Bone marrow (tissue), 2 donors: ENCODE measurements at regions not wholly inside any gene's neighbourhood (a gene's known extent, or its start where the extent isn't known, plus 50 kb on each side); places are given as distances from the start of the nearest gene placed in this dataset.
"Not testable (repeated sequence)": the region's sequence is repeated elsewhere in the genome, so short reads cannot be mapped to it uniquely, and the experiment has no call there.

Experiments
- DNase-seq, 2 donors: peaks; one replicate each; lab custom pipeline; 2025; lab: John Stamatoyannopoulos, UW

DNA sequence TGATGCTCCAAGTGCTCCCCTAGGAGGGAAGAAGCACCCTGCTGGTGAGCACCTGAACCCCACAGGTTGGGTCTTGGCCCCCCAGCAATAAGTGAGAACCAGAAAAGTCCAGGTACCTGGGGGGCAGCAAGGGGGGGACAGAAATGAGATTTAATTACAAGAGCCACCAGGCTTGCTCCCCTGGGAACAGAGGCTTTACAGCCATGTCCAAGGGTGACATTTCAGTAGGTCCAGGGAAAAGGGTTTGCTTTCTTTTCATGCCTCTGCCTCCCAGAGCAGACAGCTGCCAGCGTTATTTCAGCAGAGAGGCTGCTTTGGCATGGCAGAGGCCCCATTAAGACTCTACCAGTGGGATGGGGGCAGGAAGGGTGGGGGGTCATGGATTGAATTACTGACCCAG is 437.7 kb downstream of the BUD13 start:
- DNase-seq, result no peak

DNA sequence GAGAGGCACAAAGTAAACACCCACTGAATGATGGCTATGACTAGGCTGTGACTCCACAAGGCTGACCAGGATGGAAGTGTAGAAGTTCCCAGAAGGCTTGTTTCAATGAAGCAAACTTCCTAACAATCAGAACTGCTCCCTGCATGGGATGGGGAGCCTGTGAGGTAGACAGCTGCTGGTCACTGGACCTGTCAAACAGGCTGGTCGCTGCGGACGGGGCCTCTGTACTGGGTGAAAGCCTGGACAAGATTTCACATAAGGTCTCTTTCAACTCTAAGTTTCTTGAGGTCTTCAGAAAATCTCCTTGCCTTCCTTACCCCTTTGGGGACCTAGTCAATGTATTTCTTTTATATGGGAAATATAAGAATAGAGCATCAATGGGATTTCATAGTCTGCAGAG is 438.2 kb downstream of the BUD13 start:
- no peak for DNase-seq

DNA sequence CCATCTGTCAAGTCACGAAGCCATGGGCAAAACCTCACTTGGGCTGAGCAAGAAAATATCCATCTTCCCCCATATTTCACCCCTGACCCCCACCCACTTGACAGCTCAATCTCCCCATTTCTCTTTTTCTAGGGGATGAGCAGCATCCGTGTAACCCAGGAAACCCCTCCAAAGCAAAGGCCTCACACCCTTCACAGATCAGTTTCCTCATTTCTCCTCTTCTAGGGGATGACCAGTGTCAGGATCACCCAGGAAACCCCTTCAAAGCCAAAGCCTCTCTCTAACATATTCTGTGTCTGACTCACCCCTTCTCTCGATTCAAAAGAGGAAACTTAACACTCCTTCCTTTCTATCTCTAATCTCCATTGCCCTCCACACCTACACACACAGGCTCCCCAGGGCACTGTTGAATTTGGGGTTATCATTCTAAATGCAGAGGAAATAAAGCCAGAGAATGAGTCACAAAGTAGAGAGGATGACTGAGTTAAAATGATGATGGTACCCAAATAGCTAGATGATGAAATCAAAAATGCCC is 439.7 kb downstream of the BUD13 start:
- no peak for DNase-seq

DNA sequence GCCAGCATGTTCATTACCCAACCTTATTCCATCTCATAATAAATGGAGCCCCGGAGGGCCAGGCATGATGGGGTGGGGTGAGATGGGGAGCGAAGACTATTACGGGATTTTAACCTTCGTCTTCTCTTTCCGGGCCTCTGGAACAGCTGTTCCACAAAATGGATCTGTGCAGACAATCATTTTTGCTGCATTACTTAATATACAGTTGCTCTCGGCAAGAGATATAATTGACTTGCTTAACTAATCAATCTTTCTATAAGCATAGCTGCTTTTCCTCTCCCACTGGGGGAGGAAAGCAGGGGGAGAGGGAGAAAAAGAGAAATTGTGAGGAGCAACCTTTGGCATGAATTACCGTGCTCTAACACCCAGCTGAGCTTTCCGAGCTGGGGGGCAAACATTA is 440.4 kb downstream of the BUD13 start:
- no peak for DNase-seq

GRCh38 chr11:116331381-116331780 is 441.4 kb downstream of the BUD13 start:
- DNase-seq, result no peak

DNA sequence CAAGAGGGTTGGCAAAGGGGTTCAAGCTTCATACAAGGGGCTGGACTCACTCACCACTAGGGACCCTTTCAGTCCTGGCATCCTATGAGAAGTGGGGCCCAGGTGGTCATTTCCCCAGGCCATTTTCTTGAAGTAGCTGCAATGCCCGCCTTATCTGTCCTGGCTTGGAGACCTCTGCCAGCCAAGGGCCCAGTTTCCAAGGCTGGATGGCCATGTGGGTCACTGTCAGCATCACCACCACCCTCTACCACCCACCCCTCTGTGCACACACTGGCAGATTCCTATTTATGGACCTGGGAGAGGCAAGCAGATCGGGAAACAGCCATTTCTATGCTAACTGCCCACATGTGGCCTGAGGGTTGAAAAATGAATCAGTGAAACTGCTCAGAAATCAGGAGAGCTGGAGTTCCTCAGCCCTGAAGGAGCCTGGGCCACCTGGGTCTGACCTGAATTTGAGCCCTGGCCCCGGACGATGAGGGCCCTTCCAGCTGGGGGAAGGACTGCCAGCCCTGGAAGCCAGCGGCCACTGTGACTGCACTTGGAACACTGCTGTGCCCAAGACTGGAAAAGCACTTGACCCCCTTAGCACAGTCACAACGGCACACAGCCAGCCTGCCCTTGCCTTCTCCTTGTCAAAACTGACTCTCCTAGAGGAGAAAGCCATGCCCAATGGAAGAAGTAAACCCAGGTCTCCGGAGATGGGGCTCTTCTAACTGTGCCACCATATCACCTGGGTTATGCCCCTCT is 442.2 kb downstream of the BUD13 start:
- no peak for DNase-seq

- no peak for DNase-seq
Measured at GRCh38 chr11:116329354-116330090, 443.3 kb downstream of the BUD13 start.

DNA sequence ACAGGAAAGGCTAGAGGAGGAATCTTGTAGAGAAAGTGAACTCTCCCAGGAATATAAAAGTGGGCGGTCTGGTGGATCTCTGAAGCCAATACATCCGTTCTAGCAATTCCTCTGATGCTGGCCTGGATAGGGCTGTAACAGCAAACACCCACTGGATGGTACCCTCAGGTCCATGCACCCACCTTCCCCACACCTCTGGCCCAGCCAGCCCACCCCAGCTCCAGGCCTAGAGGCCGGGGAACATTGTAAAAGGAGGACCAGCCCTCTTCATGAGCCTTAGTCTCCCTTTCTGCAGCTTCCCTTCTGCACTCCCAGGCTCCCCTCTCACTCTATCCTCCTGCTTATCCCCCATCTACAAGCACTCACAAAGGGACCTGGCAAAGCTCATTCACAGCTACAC is 443.9 kb downstream of the BUD13 start:
- DNase-seq, result no peak

DNA sequence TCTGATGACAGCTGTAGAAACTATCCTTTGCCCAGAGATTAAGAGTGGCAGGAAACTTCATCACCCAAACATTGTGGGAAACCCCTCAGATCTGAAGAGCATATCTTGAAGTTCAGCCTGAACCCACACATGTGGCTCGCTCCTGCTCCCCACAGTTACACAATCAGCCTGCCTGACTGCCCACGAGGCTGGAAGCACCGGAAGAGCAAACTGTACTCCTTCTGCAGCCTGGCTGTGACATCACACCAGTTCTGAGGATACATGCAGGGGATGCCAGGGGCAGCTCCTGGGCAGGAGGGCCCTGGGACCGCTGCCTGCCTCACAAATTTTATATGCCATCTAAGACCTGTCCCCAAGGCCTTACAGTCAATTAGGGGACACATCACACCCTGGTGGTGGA is 444.4 kb downstream of the BUD13 start:
- no peak for DNase-seq

DNA sequence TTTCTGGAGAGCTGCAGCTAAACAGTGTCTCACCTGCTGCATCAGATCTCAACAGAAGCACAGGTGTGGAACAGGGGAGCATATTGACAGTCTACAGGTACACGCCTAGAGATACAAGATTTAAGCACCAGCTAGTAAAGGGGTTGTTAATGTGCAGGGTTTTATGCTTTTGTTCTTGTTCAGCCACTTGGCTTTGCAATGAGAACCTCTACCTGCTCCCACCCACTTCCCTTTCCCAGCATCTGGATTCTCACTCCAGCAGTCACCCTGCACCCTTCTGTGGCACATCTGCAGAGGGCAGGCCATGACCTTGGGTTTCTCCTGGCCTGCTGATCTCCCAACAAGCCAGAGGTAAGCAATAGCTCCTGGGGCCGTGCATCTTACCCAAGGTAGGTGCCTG is 446.6 kb downstream of the BUD13 start:
- no peak for DNase-seq

GRCh38 chr11:116325247-116325646 is 447.5 kb downstream of the BUD13 start:
- DNase-seq, result no peak

DNA sequence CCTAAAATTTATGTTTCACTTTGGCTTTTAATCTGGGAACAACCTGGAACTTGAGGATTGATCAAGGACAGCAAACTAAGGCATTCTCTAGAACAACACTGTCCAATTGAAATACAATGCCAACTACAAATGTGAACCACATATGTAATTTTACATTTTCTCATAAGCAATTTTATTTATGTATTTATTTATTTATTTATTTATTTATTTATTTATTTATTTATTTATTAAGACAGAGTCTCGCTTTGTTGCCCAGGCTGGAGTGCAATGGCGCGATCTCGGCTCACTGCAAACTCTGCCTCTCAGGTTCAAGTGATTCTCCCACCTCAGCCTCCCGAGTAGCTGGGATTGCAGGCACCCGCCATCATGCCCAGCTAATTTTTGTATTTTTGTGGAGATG is 448.7 kb downstream of the BUD13 start:
- not testable (repeated sequence) for DNase-seq

DNA sequence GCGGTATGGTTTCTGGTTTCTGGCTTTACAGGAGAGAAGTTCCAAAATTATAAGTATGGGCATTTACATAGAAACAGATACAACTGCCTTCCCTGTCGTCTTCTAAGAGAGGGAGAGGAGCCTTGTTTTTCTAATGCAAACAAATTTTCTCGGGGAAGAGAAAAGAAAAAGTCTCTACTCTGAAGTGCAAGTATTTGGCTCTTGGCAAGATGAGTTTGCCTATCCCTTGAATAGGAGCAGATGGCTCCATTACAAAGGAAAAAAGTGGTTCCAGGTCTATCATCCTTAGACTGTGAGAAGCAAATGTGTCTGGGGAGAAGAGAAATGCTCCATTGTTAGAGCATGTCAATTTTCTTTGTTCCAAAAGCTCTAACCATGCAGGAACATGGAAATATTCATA is 455.6 kb downstream of the BUD13 start:
- DNase-seq, result no peak

GRCh38 chr11:116314006-116314405 is 458.8 kb downstream of the BUD13 start:
- no peak for DNase-seq

DNA sequence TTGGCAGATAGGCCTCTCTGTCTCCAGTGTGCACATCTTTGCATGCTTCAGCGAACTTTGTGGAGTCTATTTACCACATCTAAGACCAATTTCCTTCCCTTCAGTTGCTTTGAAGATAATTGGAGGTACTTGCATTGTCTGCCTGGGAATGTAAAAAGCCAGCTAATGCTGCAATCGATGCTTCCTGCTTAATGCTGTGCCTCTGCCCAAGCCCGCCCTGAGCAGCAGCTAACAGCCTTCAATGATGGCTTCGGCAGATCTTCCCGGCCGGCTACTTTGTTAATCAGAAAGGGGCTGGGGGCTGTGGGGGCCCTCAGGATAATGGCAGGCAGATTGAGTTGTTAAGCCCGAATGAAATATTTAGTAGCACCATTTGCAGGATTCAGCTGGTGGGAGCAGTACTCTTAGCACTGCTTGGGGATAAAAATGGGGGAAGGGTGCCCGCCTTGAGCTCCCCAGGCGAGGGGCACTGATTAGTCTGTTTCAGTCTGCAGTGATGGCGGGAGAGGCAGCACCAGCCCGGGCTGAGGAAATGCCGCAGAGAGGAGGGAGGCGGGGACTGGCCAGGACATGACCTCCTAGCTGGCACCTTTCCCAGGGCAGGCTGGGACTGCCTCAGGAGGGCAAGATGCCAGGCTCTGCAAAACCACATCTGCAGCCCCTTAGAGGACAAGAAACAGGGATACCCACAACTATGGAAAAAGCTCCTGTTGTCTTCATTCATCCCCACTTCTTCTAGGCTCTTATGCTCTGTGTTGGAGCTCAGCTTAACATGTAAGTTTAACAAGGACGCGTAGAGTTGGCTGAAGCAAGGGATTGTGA is 460.0 kb downstream of the BUD13 start:
- DNase-seq, result peak in 1 of 2 donors; percentile 6

- no peak for DNase-seq
Measured at GRCh38 chr11:116311206-116311605, 461.6 kb downstream of the BUD13 start.

GRCh38 chr11:116310698-116311097 is 462.1 kb downstream of the BUD13 start:
- DNase-seq, result no peak

DNA sequence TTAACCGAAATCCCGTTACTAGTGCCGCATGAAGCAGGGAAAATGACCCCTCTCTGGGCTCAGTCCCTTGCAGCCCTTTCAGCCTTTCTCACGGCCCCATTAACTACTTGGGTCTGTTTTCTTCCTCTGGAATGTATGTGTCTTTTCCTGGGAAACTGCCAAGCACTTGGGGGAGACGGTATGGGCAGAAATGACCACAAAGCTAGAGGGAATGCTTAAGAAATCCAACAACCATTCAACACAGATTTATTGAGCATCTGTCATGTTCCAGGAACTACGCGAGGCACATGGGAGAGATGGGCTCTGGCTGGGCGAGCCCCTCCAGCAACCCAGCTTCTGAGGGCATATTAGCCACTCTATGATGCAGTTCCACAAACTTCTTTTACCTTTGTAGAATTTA is 462.6 kb downstream of the BUD13 start:
- no peak for DNase-seq

GRCh38 chr11:116309446-116309845 is 463.3 kb downstream of the BUD13 start:
- no peak for DNase-seq

GRCh38 chr11:116302756-116303155 is 470.0 kb downstream of the BUD13 start:
- no peak for DNase-seq

DNA sequence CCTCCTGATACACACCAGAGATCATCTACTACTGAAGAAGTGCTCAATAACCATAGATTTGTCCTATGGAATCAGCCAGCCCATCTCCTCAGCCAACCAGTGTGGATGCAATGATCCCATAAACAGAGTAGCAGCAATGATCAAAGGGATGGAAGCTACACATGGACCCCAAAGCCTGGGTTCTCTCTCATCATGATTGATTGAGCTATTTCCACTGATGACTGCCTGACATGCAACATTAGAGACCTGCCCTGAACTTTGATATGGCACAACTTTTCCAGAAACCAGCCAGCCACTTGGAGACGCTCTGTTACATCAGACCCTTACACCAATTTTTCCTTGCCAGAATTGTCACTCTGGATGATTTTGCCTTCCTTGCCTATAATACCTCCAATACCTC is 471.6 kb downstream of the BUD13 start:
- DNase-seq, result no peak

GRCh38 chr11:116300232-116300631 is 472.6 kb downstream of the BUD13 start:
- no peak for DNase-seq

GRCh38 chr11:116294630-116295029 is 478.2 kb downstream of the BUD13 start:
- DNase-seq, result no peak
